Breast epithelium (tissue), 4 donors: ENCODE measurements at regions not wholly inside any gene's neighbourhood (a gene's known extent, or its start where the extent isn't known, plus 50 kb on each side); places are given as distances from the start of the nearest gene placed in this dataset.

Experiments used
- DNase-seq, 2 donors: peaks; one replicate each; pipeline ENCODE4 v3.0.0-alpha.2; 2019; ENCODE audit warnings: low spot score in 2 of 2
- H3K27ac ChIP-seq, 2 donors: fragments of 200-600 bp; sonication (generic) in 1 of 2; one replicate each; pipeline ENCODE4 v1.5.1; 2016 to 2019; ENCODE audit warnings: mild to moderate bottlenecking in 1 of 2
- H3K27me3 ChIP-seq, 2 donors: fragments of 200-600 bp; sonication (generic) in 1 of 2; one replicate each; pipeline versions ENCODE4 v1.5.1 to v1.6.0; 2017 to 2019; ENCODE audit warnings: control low read depth in 1 of 2, mild to moderate bottlenecking in 1 of 2
- H3K36me3 ChIP-seq: fragments of 200-600 bp; one replicate; pipeline ENCODE4 v1.5.1; 2019
- H3K4me1 ChIP-seq, 2 donors: fragments of 200-600 bp; sonication (generic); one replicate each; pipeline ENCODE4 v1.5.1; 2016 to 2019; ENCODE audit warnings: control low read depth in 1 of 2
- H3K4me3 ChIP-seq, 3 donors: fragments of 200-600 bp; sonication (generic); 1 replicate in 2 of 3; 2 replicates in 1 of 3; pipeline ENCODE4 v1.5.1; 2016 to 2019; ENCODE audit warnings: mild to moderate bottlenecking in 3 of 3, moderate library complexity in 2 of 3
- H3K9me3 ChIP-seq, 2 donors: fragments of 200-600 bp; sonication (generic) in 1 of 2; one replicate each; pipeline ENCODE4 v1.5.1; 2016 to 2019; ENCODE audit warnings: control low read depth in 1 of 2
- CTCF ChIP-seq, 3 donors: fragments of 450-650 bp; IDR thresholded peaks; one replicate each; pipeline ENCODE4 v1.5.1; 2016 to 2017; ENCODE audit warnings: antibody characterized with exemption in 3 of 3, mild to moderate bottlenecking in 3 of 3, moderate library complexity in 3 of 3
- POLR2A ChIP-seq: fragments of 450-650 bp; IDR thresholded peaks from one replicate; pipeline ENCODE4 v1.6.1; 2016; ENCODE audit warnings: antibody characterized with exemption, mild to moderate bottlenecking, moderate library complexity
- POLR2AphosphoS5 ChIP-seq, 3 donors: sonication (generic); formaldehyde crosslinking; IDR thresholded peaks; one replicate each; pipeline ENCODE4 v1.6.1; 2017; ENCODE audit warnings: antibody characterized with exemption in 3 of 3
- intact Hi-C: fragments of 100-400 bp; cut with DNase I; formaldehyde crosslinking; loops from one replicate; pipeline ENCODE4 v1.15.1; 2023; ENCODE audit warnings: low total_unique reads

- DNase-seq: no peak
- TF ChIP-seq POLR2AphosphoS5 (IDR thresholded peaks at IDR 0.05): no peak
- TF ChIP-seq POLR2A: no peak
- TF ChIP-seq CTCF (IDR thresholded peaks at IDR 0.05): no peak
- intact Hi-C loops: no loop called here
- Histone ChIP-seq H3K27ac (no peak overlapping the region), H3K9me3 (peaks cover 0 to 7% of the 10 kb centered on the region in 2 donors), H3K27me3 (no peaks in the 10 kb centered on the region), H3K36me3 (no peaks in the 10 kb centered on the region), H3K4me3 (no peak overlapping the region), H3K4me1 (no peaks in the 10 kb centered on the region)
Observed at GRCh38 chr20:16974855-16975162, 226.7 kb downstream of the OTOR start.

GRCh38 chr20:16975682-16976081 lies 227.5 kb downstream of the OTOR start:
- TF ChIP-seq POLR2AphosphoS5 (IDR thresholded peaks at IDR 0.05) (no peak), POLR2A (no peak), CTCF (IDR thresholded peaks at IDR 0.05) (no peak)
- DNase-seq: no peak
- no peaks in the 10 kb centered on the region for H3K36me3 ChIP-seq
- intact Hi-C loops: no loop called here
- H3K4me3 ChIP-seq: no peak overlapping the region
- no peaks in the 10 kb centered on the region for H3K27me3 ChIP-seq
- peaks cover 0 to 7% of the 10 kb centered on the region in 2 donors for H3K9me3 ChIP-seq
- no peak overlapping the region for H3K27ac ChIP-seq
- H3K4me1 ChIP-seq: no peaks in the 10 kb centered on the region

GRCh38 chr20:16978497-16978896 lies 230.3 kb downstream of the OTOR start:
- peaks cover 0 to 7% of the 10 kb centered on the region in 2 donors for H3K9me3 ChIP-seq
- intact Hi-C loops: no loop called here
- H3K27ac ChIP-seq: no peak overlapping the region
- no peak for TF ChIP-seq POLR2A
- no peak for TF ChIP-seq CTCF (IDR thresholded peaks at IDR 0.05)
- TF ChIP-seq POLR2AphosphoS5 (IDR thresholded peaks at IDR 0.05): no peak
- no peak for DNase-seq
- H3K4me1 ChIP-seq: no peaks in the 10 kb centered on the region
- H3K27me3 ChIP-seq: no peaks in the 10 kb centered on the region
- no peaks in the 10 kb centered on the region for H3K36me3 ChIP-seq
- H3K4me3 ChIP-seq: no peak overlapping the region

- no peaks in the 10 kb centered on the region for H3K9me3 ChIP-seq
- TF ChIP-seq POLR2AphosphoS5 (IDR thresholded peaks at IDR 0.05) (no peak), POLR2A (no peak)
- no peak overlapping the region for H3K27ac ChIP-seq
- H3K27me3 ChIP-seq: no peaks in the 10 kb centered on the region
- no peaks in the 10 kb centered on the region for H3K36me3 ChIP-seq
- H3K4me1 ChIP-seq: no peaks in the 10 kb centered on the region
- DNase-seq: no peak
- H3K4me3 ChIP-seq: no peak overlapping the region
- intact Hi-C loops: no loop called here
Observed at GRCh38 chr20:16982091-16982726, 234.1 kb downstream of the OTOR start.

GRCh38 chr20:16984481-16984880 lies 236.3 kb downstream of the OTOR start:
- no peaks in the 10 kb centered on the region for H3K4me1 ChIP-seq
- DNase-seq: no peak
- no peak overlapping the region for H3K27ac ChIP-seq
- no peaks in the 10 kb centered on the region for H3K27me3 ChIP-seq
- intact Hi-C loops: no loop called here
- no peaks in the 10 kb centered on the region for H3K9me3 ChIP-seq
- no peak overlapping the region for H3K4me3 ChIP-seq
- H3K36me3 ChIP-seq: no peaks in the 10 kb centered on the region
- no peak for TF ChIP-seq POLR2AphosphoS5 (IDR thresholded peaks at IDR 0.05)

GRCh38 chr20:17003170-17003870 lies 223.5 kb upstream of the PCSK2 start:
- Histone ChIP-seq H3K4me3 (no peak overlapping the region), H3K36me3 (no peaks in the 10 kb centered on the region), H3K27ac (no peak overlapping the region), H3K4me1 (no peaks in the 10 kb centered on the region), H3K9me3 (no peaks in the 10 kb centered on the region), H3K27me3 (no peaks in the 10 kb centered on the region)
- intact Hi-C loops: no loop called here
- no peak for TF ChIP-seq POLR2AphosphoS5 (IDR thresholded peaks at IDR 0.05)
- no peak for TF ChIP-seq POLR2A
- TF ChIP-seq CTCF (IDR thresholded peaks at IDR 0.05): no peak
- DNase-seq: no peak
